Ovary (tissue), 3 donors: ENCODE measurements at regions not wholly inside any gene's neighbourhood (a gene's known extent, or its start where the extent isn't known, plus 50 kb on each side); places are given as distances from the start of the nearest gene placed in this dataset.

ENCODE experiments used
- POLR2A ChIP-seq: fragments of 450-650 bp; IDR thresholded peaks from one replicate; pipeline ENCODE4 v1.6.1; 2017; ENCODE audit warnings: antibody characterized with exemption, mild to moderate bottlenecking, moderate library complexity
- TF ChIP-seq, protein P1 (sequence below), 3 donors: fragments of 450-650 bp in 2 of 3; fragments of 200-600 bp in 1 of 3; IDR thresholded peaks; one replicate each; pipeline versions ENCODE4 v1.5.1 to v1.8.0; 2016 to 2022; ENCODE audit warnings: antibody characterized with exemption in 3 of 3, mild to moderate bottlenecking in 1 of 3
- donor health status: DM: no; HTN: no; CAD: no.

DNA sequence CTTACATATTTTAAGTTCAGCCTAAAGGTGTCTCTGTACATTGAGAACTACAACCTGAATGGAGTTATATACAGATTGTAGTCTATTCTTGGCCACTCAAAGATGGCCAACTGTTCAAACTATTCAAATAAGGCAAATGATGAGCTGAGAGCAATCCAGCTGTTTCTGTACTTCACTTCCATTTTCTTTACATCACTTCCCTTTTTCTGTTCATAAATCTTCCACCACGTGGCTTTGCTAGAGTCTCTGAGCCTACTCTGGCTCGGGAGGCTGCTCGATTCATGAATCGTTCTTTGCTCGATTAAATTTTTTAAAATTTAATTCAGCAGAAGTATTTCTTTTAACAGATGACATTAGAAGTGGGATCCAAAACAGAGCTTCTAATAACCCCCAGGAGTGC is 879.7 kb downstream of the GALC start:
- TF ChIP-seq POLR2A, result no peak
- TF ChIP-seq, protein P1, sequence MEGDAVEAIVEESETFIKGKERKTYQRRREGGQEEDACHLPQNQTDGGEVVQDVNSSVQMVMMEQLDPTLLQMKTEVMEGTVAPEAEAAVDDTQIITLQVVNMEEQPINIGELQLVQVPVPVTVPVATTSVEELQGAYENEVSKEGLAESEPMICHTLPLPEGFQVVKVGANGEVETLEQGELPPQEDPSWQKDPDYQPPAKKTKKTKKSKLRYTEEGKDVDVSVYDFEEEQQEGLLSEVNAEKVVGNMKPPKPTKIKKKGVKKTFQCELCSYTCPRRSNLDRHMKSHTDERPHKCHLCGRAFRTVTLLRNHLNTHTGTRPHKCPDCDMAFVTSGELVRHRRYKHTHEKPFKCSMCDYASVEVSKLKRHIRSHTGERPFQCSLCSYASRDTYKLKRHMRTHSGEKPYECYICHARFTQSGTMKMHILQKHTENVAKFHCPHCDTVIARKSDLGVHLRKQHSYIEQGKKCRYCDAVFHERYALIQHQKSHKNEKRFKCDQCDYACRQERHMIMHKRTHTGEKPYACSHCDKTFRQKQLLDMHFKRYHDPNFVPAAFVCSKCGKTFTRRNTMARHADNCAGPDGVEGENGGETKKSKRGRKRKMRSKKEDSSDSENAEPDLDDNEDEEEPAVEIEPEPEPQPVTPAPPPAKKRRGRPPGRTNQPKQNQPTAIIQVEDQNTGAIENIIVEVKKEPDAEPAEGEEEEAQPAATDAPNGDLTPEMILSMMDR (IDR thresholded peaks at IDR 0.05), result no peak
